WTC11 (cell line): ENCODE measurements at regions not wholly inside any gene's neighbourhood (a gene's known extent, or its start where the extent isn't known, plus 50 kb on each side); places are given as distances from the start of the nearest gene placed in this dataset.

Source experiments
- CTCF ChIP-seq: fragments of 200-600 bp; IDR thresholded peaks from 2 replicates; pipeline ENCODE4 v1.8.0; 2022; ENCODE audit warnings: antibody characterized with exemption
- ETV6 ChIP-seq: sonication (generic); formaldehyde crosslinking; IDR thresholded peaks from 2 replicates; pipeline ENCODE4 v1.8.1; 2022; ENCODE audit warnings: mild to moderate bottlenecking, missing genetic modification reagents
- FOXP4 ChIP-seq: sonication (generic); formaldehyde crosslinking; IDR thresholded peaks from 2 replicates; pipeline ENCODE4 v1.8.0; 2022; ENCODE audit warnings: mild to moderate bottlenecking, missing genetic modification reagents
- HMGA2 ChIP-seq: fragments of 250-450 bp; sonication (Bioruptor Pico); IDR thresholded peaks from 2 replicates; pipeline ENCODE4 v1.4.0; 2021; ENCODE audit warnings: mild to moderate bottlenecking, moderate library complexity

GRCh38 chr3:102085431-102086176 is 236.3 kb downstream of the NFKBIZ start:
- TF ChIP-seq CTCF (no peak), HMGA2 (CRISPR knock-in tag) (no peak), FOXP4 (CRISPR knock-in tag) (no peak), ETV6 (CRISPR knock-in tag) (no peak)
